ENCODE measurements at regions not wholly inside any gene's neighbourhood (a gene's known extent, or its start where the extent isn't known, plus 50 kb on each side); places are given as distances from the start of the nearest gene placed in this dataset.

DNA sequence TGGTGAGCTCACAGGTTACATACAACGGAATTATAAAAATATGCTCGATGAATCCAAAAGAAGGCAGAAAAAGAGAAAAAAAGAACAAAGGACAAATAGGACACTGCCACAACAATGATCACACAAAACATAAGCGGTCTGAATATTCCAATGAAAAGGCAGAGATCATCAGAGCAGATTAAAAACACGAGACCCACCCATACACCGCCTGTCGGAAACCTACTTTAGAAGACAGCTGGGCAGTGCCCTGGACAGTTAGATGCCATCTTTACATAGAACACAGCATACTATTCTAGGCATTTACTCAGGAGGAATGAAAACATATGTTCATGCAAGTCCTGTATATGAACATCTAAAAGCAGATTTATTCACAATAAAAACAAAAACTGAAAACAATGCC lies 204.1 kb downstream of the TTLL2 start:
- Histone ChIP-seq H3K27me3 (ENCODE audit: insufficient read depth, low read length) (no peaks in the 10 kb centered on the region), H3K4me1 (ENCODE audit: insufficient read depth, low read length) (no peaks in the 10 kb centered on the region), H3K4me3 (ENCODE audit: insufficient read depth, low read length) (no peak overlapping the region), H3K36me3 (ENCODE audit: insufficient read depth, low read length) (no peaks in the 10 kb centered on the region), H3K27ac (ENCODE audit: low read depth, low read length) (no peak overlapping the region), H3K9me3 (ENCODE audit: low read depth, low read length) (no peaks in the 10 kb centered on the region), H4K20me1 (ENCODE audit: insufficient read depth, low read length) (no peaks in the 10 kb centered on the region), H3K79me2 (ENCODE audit: insufficient read depth, low read length) (no peaks in the 10 kb centered on the region), H3K4me2 (ENCODE audit: insufficient read depth, low read length) (no peak overlapping the region), H2AFZ (ENCODE audit: low read length) (no peak overlapping the region)
- TF ChIP-seq, protein P1, sequence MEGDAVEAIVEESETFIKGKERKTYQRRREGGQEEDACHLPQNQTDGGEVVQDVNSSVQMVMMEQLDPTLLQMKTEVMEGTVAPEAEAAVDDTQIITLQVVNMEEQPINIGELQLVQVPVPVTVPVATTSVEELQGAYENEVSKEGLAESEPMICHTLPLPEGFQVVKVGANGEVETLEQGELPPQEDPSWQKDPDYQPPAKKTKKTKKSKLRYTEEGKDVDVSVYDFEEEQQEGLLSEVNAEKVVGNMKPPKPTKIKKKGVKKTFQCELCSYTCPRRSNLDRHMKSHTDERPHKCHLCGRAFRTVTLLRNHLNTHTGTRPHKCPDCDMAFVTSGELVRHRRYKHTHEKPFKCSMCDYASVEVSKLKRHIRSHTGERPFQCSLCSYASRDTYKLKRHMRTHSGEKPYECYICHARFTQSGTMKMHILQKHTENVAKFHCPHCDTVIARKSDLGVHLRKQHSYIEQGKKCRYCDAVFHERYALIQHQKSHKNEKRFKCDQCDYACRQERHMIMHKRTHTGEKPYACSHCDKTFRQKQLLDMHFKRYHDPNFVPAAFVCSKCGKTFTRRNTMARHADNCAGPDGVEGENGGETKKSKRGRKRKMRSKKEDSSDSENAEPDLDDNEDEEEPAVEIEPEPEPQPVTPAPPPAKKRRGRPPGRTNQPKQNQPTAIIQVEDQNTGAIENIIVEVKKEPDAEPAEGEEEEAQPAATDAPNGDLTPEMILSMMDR (IDR thresholded peaks at IDR 0.05; ENCODE audit: extremely low read depth, low read depth, low read length), result no peak
- no peak for DNase-seq (ENCODE audit: insufficient read length, low spot score, missing footprints)

DNA sequence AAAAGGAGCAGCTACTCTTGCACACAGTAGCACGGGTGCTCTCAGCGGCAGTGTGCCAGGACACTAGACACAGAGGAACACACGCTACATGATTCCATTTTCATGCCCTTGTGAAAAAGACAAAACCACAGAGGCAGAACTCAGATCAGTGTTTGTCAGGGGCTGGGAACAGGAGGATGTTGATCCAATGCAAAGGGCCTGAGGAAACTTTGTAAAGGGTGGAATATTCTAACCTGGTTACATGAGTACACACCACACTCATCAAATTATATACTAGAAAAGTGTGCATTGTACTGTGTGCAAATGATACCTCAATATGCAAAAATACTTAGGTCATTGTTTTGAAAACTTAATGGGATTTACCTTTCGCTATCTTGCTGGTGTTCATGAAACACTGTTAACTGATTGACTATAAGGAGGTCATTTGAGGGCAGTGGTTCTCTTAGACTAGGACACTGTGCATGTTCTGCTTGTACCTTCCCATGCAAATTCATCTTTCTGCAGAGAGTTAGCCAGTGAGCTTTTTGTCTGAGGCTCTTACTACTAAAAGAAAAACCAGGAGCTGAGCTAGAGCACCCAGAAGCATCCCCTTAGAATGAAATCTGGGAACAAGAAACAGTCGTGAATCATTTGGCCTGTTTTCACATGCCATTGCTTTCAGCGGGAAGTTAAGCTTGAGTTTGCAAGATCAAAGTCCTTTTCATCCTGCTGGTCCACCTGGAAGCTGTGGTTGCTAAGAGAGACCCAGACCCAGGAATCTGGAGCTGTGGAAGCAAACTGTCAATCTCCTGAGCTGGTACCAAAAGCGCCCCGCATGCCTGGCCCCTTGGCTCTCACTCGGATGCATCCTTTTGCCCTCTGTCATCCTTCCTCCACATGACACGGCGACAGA lies 204.8 kb downstream of the TTLL2 start:
- H3K4me2 ChIP-seq (ENCODE audit: insufficient read depth, low read length), result no peak overlapping the region
- no peak overlapping the region for H2AFZ ChIP-seq (ENCODE audit: low read length)
- no peak for DNase-seq (ENCODE audit: insufficient read length, low spot score, missing footprints)
- no peak overlapping the region for H3K27ac ChIP-seq (ENCODE audit: low read depth, low read length)
- no peaks in the 10 kb centered on the region for H3K9me3 ChIP-seq (ENCODE audit: low read depth, low read length)
- H3K79me2 ChIP-seq (ENCODE audit: insufficient read depth, low read length), result no peaks in the 10 kb centered on the region
- no peaks in the 10 kb centered on the region for H3K36me3 ChIP-seq (ENCODE audit: insufficient read depth, low read length)
- no peaks in the 10 kb centered on the region for H3K27me3 ChIP-seq (ENCODE audit: insufficient read depth, low read length)
- H3K4me3 ChIP-seq (ENCODE audit: insufficient read depth, low read length), result no peak overlapping the region
- H4K20me1 ChIP-seq (ENCODE audit: insufficient read depth, low read length), result no peaks in the 10 kb centered on the region
- H3K4me1 ChIP-seq (ENCODE audit: insufficient read depth, low read length), result no peaks in the 10 kb centered on the region
- TF ChIP-seq, protein P1 (IDR thresholded peaks at IDR 0.05; ENCODE audit: extremely low read depth, low read depth, low read length), result no peak

DNA sequence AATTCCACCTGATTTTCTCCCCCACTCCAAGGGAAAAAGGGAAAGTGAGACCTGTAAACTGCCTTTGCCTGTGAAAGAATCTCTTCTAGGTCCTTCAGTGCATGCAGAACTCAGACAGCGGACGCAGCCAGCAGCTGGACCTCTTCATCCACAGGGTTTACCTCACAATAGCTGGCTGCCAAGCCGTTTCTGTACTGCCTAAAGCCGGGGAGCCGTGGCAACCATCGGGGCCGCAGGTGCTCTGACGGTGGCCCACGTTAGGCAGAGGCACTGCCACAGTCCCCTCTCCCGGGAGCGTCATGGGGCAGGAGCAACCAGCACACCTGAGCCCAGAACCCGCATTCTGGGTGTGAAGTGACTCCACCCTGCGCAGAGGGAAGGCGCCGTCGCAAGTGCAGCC lies 206.1 kb downstream of the TTLL2 start:
- H3K79me2 ChIP-seq (ENCODE audit: insufficient read depth, low read length), result no peaks in the 10 kb centered on the region
- no peak overlapping the region for H3K27ac ChIP-seq (ENCODE audit: low read depth, low read length)
- H3K36me3 ChIP-seq (ENCODE audit: insufficient read depth, low read length), result no peaks in the 10 kb centered on the region
- TF ChIP-seq, protein P1 (IDR thresholded peaks at IDR 0.05; ENCODE audit: extremely low read depth, low read depth, low read length), result no peak
- H3K4me3 ChIP-seq (ENCODE audit: insufficient read depth, low read length), result no peak overlapping the region
- DNase-seq (ENCODE audit: insufficient read length, low spot score, missing footprints), result no peak
- H2AFZ ChIP-seq (ENCODE audit: low read length), result no peak overlapping the region
- no peaks in the 10 kb centered on the region for H3K4me1 ChIP-seq (ENCODE audit: insufficient read depth, low read length)
- no peaks in the 10 kb centered on the region for H4K20me1 ChIP-seq (ENCODE audit: insufficient read depth, low read length)
- H3K27me3 ChIP-seq (ENCODE audit: insufficient read depth, low read length), result no peaks in the 10 kb centered on the region
- H3K9me3 ChIP-seq (ENCODE audit: low read depth, low read length), result no peaks in the 10 kb centered on the region
- H3K4me2 ChIP-seq (ENCODE audit: insufficient read depth, low read length), result no peak overlapping the region

DNA sequence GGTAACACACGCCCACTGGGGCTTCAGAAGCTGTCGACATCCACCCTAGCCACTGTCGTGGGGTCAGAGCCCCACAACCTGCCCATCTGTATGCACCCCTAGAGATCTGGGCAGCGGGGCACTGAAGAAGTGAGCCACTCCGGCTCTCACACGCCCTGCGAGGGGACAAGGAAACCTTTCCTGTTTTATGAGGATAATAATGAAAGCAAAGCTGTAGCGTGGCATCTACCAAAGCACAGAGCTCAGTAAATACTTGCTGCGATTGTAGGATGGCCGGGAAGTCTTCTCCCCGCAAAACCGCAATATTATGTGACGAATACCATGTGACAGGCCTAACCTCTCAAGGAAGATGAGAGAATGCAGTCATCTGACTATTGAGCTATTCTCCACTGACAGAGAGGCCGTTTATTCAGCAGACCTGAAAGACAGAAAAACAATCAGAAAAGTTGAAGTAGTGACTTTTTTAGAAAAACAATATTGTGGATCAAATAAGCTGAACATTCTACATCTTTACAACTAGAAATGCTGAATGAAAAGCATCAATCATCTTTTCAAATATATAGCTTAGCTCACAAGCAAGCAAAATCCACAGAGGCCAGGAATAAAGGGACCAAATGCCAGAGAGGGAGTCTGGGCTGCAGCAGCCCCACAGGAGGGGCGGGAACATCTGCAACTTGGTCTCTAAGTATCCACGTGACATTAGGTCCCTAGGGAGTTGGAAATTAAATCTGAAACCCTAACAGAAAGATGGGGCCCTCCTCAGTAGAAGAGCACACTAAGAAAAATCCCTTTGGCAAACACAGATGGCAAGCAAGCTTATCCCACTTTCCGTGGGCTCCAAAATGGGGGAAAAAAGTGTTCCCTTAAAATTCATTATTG lies 207.8 kb downstream of the TTLL2 start:
- H3K36me3 ChIP-seq (ENCODE audit: insufficient read depth, low read length), result no peaks in the 10 kb centered on the region
- DNase-seq (ENCODE audit: insufficient read length, low spot score, missing footprints), result no peak
- H3K79me2 ChIP-seq (ENCODE audit: insufficient read depth, low read length), result no peaks in the 10 kb centered on the region
- no peak overlapping the region for H3K4me2 ChIP-seq (ENCODE audit: insufficient read depth, low read length)
- H3K4me1 ChIP-seq (ENCODE audit: insufficient read depth, low read length), result no peaks in the 10 kb centered on the region
- no peak overlapping the region for H2AFZ ChIP-seq (ENCODE audit: low read length)
- TF ChIP-seq, protein P1 (IDR thresholded peaks at IDR 0.05; ENCODE audit: extremely low read depth, low read depth, low read length), result no peak
- H3K27ac ChIP-seq (ENCODE audit: low read depth, low read length), result no peak overlapping the region
- no peaks in the 10 kb centered on the region for H3K9me3 ChIP-seq (ENCODE audit: low read depth, low read length)
- H3K4me3 ChIP-seq (ENCODE audit: insufficient read depth, low read length), result no peak overlapping the region
- H4K20me1 ChIP-seq (ENCODE audit: insufficient read depth, low read length), result no peaks in the 10 kb centered on the region
- no peaks in the 10 kb centered on the region for H3K27me3 ChIP-seq (ENCODE audit: insufficient read depth, low read length)

All from osteoblast (primary cell).